ENCODE measurements at regions not wholly inside any gene's neighbourhood (a gene's known extent, or its start where the extent isn't known, plus 50 kb on each side); places are given as distances from the start of the nearest gene placed in this dataset.

DNA sequence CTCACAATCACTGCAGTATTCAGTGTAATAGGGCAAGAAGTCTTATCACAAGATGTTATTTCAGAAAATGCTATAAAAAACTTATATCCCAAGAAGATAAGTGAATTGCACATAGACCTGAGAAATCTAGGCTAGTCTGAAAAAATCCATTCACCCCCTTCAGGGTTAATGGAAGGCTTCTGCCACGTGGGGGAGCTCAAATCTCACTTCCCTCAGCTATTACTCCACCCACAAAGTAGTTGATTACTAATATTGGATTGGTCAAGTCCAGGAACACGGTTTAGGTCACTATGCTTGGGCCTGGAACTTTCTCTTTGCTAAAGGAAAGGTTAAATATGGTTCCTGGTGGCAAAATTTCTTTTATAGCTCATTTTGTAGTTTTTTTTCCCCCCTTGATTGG, 51.2 kb upstream of the ADAM23 start:
- peak in 2 of 3 donors; percentile 3 to 48 for DNase-seq
- H3K79me2 ChIP-seq (ENCODE audit: insufficient read depth, low read length) = no peaks in the 10 kb centered on the region
- H2AFZ ChIP-seq (ENCODE audit: insufficient read depth, low read depth, low read length, poor library complexity, severe bottlenecking) = no peak overlapping the region

More for the DNA sequence above, 51.2 kb upstream of the ADAM23 start:
- no peak overlapping the region for H3K4me2 ChIP-seq (replicated peaks; ENCODE audit: extremely low read depth, low read length, poor library complexity, severe bottlenecking)
- H3K4me3 ChIP-seq (replicated peaks in 1 of 3; ENCODE audit: low read depth in 2 of 3, low read length in 3 of 3) = no peak overlapping the region
- no peaks in the 10 kb centered on the region for H4K20me1 ChIP-seq (ENCODE audit: insufficient read depth, low read length)
- TF ChIP-seq, protein P1, sequence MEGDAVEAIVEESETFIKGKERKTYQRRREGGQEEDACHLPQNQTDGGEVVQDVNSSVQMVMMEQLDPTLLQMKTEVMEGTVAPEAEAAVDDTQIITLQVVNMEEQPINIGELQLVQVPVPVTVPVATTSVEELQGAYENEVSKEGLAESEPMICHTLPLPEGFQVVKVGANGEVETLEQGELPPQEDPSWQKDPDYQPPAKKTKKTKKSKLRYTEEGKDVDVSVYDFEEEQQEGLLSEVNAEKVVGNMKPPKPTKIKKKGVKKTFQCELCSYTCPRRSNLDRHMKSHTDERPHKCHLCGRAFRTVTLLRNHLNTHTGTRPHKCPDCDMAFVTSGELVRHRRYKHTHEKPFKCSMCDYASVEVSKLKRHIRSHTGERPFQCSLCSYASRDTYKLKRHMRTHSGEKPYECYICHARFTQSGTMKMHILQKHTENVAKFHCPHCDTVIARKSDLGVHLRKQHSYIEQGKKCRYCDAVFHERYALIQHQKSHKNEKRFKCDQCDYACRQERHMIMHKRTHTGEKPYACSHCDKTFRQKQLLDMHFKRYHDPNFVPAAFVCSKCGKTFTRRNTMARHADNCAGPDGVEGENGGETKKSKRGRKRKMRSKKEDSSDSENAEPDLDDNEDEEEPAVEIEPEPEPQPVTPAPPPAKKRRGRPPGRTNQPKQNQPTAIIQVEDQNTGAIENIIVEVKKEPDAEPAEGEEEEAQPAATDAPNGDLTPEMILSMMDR (IDR thresholded peaks at IDR 0.05) = peak; percentile 32
- H3K9me3 ChIP-seq (replicated peaks in 1 of 2; ENCODE audit: control insufficient read depth in 1 of 2, insufficient read depth in 1 of 2, low read length in 2 of 2) = peaks cover 0 to 6% of the 10 kb centered on the region in 2 donors
- no peak overlapping the region for H3K4me3 Mint-ChIP-seq
- H3K27me3 Mint-ChIP-seq (ENCODE audit: low read depth in 3 of 3) = peaks cover 2% of the 10 kb centered on the region in 3 donors
- no CpG with 5 or more reads among the region's 2 CpGs for WGBS (ENCODE audit: insufficient coverage)
- H3K27me3 ChIP-seq (ENCODE audit: control insufficient read depth in 2 of 2, insufficient read depth in 2 of 2, low read length in 2 of 2) = no peaks in the 10 kb centered on the region
- no peak overlapping the region for H3K27ac ChIP-seq (ENCODE audit: low read depth in 1 of 2, low read length in 2 of 2)
- H3K36me3 ChIP-seq (replicated peaks in 1 of 2; ENCODE audit: control insufficient read depth in 1 of 2, insufficient read depth in 2 of 2, low read length in 2 of 2) = no peaks in the 10 kb centered on the region
- no peaks in the 10 kb centered on the region for H3K4me1 Mint-ChIP-seq
- H3K36me3 Mint-ChIP-seq = no peaks in the 10 kb centered on the region
- no peak overlapping the region for H3K9ac ChIP-seq (ENCODE audit: insufficient read depth, low read length, poor library complexity, severe bottlenecking)
- H3K27ac Mint-ChIP-seq = no peak overlapping the region
- no peaks in the 10 kb centered on the region for H3K4me1 ChIP-seq (ENCODE audit: control insufficient read depth in 1 of 2, insufficient read depth in 2 of 2, low read length in 2 of 2)
- H3K9me3 Mint-ChIP-seq = peaks cover 0 to 8% (median 5%) of the 10 kb centered on the region in 7 donors
- intact Hi-C loops (cut with micrococcal nuclease) = no loop called here

All from CD14-positive monocyte (primary cell).